Omental fat pad (tissue), 3 donors: ENCODE measurements at regions not wholly inside any gene's neighbourhood (a gene's known extent, or its start where the extent isn't known, plus 50 kb on each side); places are given as distances from the start of the nearest gene placed in this dataset.

Experiments used
- ATAC-seq: fragments of 150-250 bp; one replicate; pipeline ENCODE4 v1.9.1; 2016; ENCODE audit warnings: mild to moderate bottlenecking, moderate library complexity; ENCODE audit not compliant: low FRiP score
- DNase-seq: peaks from one replicate; pipeline ENCODE4 v3.0.0-alpha.2; 2019; ENCODE audit warnings: low spot score
- TF ChIP-seq, protein P1 (sequence below), 3 donors: fragments of 450-650 bp; IDR thresholded peaks; one replicate each; pipeline ENCODE4 v1.5.1; 2016 to 2017; ENCODE audit warnings: antibody characterized with exemption in 3 of 3, mild to moderate bottlenecking in 3 of 3, moderate library complexity in 2 of 3

DNA sequence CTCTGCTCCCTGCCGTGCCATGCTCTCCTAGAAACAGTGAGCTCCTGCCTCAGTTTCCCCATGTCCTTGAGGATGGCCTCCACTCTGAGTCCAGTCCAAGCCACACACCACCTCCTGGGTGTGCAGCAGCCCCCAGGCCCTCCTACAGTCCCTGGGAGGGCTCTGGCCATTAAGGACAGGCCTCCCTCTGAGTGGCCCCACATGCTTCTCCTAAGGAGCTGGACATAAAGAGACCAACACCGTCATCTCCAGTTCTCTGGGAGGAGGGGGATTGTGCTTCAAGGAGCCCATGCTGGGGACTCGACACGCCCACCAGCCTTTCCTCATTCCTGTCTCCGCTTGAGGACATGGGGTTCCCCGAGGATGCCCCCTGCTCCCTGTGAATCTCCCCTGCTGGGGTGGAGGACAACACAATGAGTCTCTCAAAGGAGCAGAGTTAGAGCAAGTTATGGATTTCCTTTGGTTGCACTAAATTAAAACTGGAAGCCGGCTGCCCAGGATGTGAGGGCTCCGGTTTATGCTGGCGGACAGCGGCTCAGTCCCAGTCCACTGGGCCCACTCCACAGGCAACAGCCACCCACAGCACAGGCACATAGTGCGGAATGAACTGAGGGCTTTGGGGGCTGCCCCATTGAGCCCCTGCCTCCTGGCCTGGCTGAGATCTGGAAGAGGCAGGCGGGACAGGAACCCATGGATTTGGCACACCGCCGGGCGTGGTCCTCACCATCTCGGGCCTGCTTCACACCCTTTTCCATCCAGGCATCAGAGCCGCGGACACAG, 165.6 kb upstream of the IQSEC1 start:
- no peak for DNase-seq
- no peak for ATAC-seq
- TF ChIP-seq, protein P1, sequence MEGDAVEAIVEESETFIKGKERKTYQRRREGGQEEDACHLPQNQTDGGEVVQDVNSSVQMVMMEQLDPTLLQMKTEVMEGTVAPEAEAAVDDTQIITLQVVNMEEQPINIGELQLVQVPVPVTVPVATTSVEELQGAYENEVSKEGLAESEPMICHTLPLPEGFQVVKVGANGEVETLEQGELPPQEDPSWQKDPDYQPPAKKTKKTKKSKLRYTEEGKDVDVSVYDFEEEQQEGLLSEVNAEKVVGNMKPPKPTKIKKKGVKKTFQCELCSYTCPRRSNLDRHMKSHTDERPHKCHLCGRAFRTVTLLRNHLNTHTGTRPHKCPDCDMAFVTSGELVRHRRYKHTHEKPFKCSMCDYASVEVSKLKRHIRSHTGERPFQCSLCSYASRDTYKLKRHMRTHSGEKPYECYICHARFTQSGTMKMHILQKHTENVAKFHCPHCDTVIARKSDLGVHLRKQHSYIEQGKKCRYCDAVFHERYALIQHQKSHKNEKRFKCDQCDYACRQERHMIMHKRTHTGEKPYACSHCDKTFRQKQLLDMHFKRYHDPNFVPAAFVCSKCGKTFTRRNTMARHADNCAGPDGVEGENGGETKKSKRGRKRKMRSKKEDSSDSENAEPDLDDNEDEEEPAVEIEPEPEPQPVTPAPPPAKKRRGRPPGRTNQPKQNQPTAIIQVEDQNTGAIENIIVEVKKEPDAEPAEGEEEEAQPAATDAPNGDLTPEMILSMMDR (IDR thresholded peaks at IDR 0.05), result no peak

DNA sequence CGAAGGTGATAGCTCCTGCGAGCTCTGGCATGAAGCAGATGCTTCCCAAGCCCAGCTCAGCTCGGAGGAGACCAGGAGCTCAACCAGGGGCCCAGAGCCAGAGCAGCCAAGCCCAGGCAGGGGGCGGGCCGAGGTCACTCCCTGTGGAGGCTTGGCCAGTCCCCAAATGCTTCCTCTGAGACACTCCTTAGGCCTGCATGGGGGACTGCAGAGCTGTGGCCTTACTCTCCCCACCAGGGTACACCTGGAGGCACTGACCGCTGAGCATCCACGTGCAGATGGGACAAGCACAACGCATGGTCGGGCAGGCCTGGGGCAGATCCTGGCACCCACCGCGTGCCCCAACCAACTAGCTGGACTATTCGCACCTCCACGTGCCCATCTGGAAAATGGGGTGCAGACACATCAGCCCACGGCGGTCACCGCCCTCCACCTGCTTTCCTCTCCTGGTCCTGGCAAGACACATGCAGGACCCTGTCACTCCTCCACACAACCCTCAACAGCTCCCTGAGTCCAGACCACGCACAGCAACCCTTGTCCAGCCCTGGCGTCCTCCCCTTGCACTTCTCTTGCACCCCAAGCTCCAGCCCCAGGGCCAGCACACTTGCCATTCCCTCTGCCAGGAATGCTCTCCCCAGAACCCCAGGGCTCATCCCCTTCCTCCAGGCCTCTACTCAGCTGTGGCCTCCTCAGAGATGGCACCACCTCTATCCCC, 164.7 kb upstream of the IQSEC1 start:
- TF ChIP-seq, protein P1 (IDR thresholded peaks at IDR 0.05), result no peak
- no peak for DNase-seq
- ATAC-seq, result no peak

DNA sequence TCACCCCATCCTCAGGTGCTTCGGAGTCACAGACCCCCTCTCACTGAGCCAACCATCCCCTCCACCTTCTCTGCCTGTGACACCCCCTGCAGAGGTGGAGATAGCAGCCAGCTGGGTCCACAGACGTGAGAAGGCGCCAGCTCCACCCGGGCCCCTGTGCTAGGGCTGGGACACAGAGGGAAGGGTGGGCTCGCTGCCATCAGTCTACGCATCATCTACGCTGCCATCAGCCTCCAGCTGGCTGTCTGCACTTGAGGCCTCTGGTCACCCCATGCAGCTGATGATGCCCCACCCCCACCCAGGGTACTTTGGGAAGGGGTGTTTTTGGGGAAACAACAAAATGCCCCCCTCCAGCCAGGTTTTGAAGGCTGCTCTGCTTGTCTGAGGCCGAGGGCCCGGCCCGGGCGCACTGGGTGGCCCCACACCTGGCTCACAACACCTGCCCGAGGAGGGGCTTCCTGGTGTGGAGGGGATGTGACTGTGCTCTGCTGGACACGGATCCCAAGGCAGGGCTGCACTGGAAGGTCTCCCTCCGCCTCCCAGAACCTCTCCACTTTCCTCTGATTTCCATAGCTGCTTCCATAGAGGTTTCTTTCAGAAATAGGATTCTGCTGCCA, 163.4 kb upstream of the IQSEC1 start:
- DNase-seq (no peak), ATAC-seq (no peak)
- TF ChIP-seq, protein P1 (IDR thresholded peaks at IDR 0.05), result no peak

DNA sequence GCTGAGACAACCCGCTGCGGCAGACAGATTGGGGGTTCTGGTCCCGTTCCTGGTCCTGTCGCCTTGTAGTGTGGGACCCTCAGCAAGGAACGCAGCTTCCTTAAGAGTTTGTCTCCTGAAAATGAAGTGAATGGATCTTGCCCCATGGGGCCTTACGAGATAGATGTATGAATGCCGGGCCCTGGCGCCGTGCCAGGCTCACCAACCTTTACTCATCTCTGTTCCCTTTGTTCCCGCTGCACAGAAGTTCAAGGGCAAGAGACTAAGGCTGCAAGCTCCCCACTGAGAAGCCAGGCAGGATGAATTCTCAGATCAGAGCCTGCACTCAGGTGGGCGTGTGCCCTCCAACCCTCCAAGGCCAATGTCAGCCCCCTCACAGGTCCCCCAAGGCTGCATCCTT, 162.7 kb upstream of the IQSEC1 start:
- ATAC-seq, result no peak
- TF ChIP-seq, protein P1 (IDR thresholded peaks at IDR 0.05), result no peak
- DNase-seq, result no peak

DNA sequence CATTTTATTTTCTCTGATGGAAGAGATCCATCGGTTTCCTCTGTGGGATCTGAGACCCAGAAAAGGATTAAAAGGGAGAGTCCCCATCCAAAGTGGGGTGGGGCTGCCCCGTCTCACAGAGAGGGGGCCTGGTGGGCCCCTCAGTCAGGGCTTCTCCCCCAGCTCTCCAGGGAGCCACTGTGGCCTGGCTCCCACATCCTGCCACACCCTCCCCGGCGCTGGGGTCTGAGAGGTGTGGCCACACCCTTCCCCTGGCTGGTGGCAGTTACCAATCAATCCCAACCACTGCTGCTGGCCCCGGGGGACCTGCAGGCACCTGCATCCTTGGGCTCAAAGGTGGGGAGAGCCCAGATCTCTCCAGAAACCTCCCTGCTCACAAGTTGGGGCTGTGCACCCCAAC, 161.8 kb upstream of the IQSEC1 start:
- ATAC-seq, result no peak
- TF ChIP-seq, protein P1 (IDR thresholded peaks at IDR 0.05), result no peak
- DNase-seq, result no peak

DNA sequence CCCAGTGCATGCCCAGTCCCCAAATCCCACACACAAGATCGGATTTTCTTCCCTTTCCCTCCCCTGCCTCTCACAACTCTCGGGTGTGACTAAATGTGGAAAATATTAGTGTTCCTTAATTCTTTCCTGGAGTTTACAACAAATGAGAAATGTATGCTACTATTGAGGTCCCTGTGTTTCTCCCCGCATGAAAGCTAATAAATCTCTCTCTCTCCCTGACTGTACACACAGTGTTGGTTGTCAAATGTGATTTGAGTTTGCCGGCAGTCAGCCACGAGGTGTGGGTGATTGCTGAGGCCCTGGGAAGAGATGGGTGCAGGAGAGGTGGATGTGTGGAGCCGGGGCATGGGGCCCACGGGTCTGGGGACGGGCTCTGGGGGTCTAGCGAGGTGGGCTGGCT, 161.4 kb upstream of the IQSEC1 start:
- ATAC-seq, result no peak
- no peak for DNase-seq
- TF ChIP-seq, protein P1 (IDR thresholded peaks at IDR 0.05), result no peak
